ENCODE measurements at regions not wholly inside any gene's neighbourhood (a gene's known extent, or its start where the extent isn't known, plus 50 kb on each side); places are given as distances from the start of the nearest gene placed in this dataset.

DNA sequence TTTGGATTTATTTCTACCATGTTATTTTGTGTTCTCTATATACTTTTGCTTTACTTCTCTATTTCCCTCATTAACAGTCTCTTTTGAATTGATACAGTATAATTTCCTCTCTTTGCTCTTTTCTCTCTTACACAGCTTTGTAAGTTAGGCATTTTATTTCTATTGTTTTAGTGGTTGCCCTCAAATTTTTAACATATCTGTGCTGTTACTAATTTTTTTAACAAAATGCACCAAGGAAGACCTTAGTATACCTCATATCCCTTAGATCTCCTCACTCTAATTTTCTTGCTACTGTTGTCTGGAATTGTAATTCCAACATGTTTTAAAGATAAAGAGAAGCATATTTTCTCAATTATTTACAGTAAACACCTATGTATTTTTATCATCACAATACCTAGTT is 416.8 kb upstream of the SLC14A2 start:
- no peak overlapping the region for H3K9ac ChIP-seq (replicated peaks; ENCODE audit: extremely low read depth, insufficient read depth, low read length)
- FAIRE-seq, result no peak
- no peaks in the 10 kb centered on the region for H3K9me1 ChIP-seq (replicated peaks; ENCODE audit: control insufficient read depth, extremely low read depth, insufficient read depth, low read length)
- no peaks in the 10 kb centered on the region for H3K79me2 ChIP-seq (ENCODE audit: control insufficient read depth, insufficient read depth, low read length)
- no peak overlapping the region for H3K4me3 ChIP-seq (replicated peaks in 1 of 3; ENCODE audit: insufficient read depth in 1 of 3, low read depth in 1 of 3, low read length in 3 of 3)
- no peak for DNase-seq (ENCODE audit: low read depth, low spot score)
- H3K27ac ChIP-seq (ENCODE audit: insufficient read depth, low read depth, low read length), result no peak overlapping the region
- H4K20me1 ChIP-seq (replicated peaks; ENCODE audit: control insufficient read depth, extremely low read depth, insufficient read depth, low read length), result no peaks in the 10 kb centered on the region
- H3K27me3 ChIP-seq (ENCODE audit: control insufficient read depth in 2 of 2, insufficient read depth in 2 of 2, low read length in 2 of 2), result no peaks in the 10 kb centered on the region
- H2AFZ ChIP-seq (ENCODE audit: low read depth, low read length), result no peak overlapping the region
- H3K36me3 ChIP-seq (ENCODE audit: control insufficient read depth in 2 of 2, extremely low read depth in 1 of 2, insufficient read depth in 2 of 2, low read length in 2 of 2), result no peaks in the 10 kb centered on the region
- ChIA-PET CTCF (interaction anchor here (1.3 kb wide), 1 partner anchor 14 kb away, joined by 4 read pairs; no protein-coding TSS in a partner anchor), POLR2A (no interaction called here)
- H3K9me3 ChIP-seq (replicated peaks; ENCODE audit: control insufficient read depth, insufficient read depth, low read length), result no peaks in the 10 kb centered on the region
- intact Hi-C loops (cut with micrococcal nuclease), result no loop called here
- BruUV-seq (replicated peaks), result no TSS peak
- TF ChIP-seq JUN (IDR thresholded peaks at IDR 0.05; ENCODE audit: borderline replicate concordance, insufficient read depth, insufficient read length, low read depth) (no peak), MYC (IDR thresholded peaks at IDR 0.05; ENCODE audit: low read depth, low read length) (no peak), POLR2AphosphoS5 (IDR thresholded peaks at IDR 0.05; ENCODE audit: insufficient read depth, low read depth, low read length) (no peak), FOS (IDR thresholded peaks at IDR 0.05; ENCODE audit: borderline replicate concordance, insufficient read depth, low read length) (no peak), GATA2 (IDR thresholded peaks at IDR 0.05; ENCODE audit: insufficient read depth, insufficient read length, low read depth, low read length) (no peak), POLR2A (IDR thresholded peaks at IDR 0.05; ENCODE audit: low read depth, low read length) (no peak)
- TF ChIP-seq, protein P1, sequence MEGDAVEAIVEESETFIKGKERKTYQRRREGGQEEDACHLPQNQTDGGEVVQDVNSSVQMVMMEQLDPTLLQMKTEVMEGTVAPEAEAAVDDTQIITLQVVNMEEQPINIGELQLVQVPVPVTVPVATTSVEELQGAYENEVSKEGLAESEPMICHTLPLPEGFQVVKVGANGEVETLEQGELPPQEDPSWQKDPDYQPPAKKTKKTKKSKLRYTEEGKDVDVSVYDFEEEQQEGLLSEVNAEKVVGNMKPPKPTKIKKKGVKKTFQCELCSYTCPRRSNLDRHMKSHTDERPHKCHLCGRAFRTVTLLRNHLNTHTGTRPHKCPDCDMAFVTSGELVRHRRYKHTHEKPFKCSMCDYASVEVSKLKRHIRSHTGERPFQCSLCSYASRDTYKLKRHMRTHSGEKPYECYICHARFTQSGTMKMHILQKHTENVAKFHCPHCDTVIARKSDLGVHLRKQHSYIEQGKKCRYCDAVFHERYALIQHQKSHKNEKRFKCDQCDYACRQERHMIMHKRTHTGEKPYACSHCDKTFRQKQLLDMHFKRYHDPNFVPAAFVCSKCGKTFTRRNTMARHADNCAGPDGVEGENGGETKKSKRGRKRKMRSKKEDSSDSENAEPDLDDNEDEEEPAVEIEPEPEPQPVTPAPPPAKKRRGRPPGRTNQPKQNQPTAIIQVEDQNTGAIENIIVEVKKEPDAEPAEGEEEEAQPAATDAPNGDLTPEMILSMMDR (IDR thresholded peaks at IDR 0.05; ENCODE audit: extremely low read depth in 1 of 2, insufficient read depth in 1 of 2, low read depth in 1 of 2, low read length in 2 of 2), result no peak
- H3K4me2 ChIP-seq (ENCODE audit: insufficient read depth, low read length), result no peak overlapping the region
- dilution Hi-C loops (cut with MboI; ENCODE audit: extremely low pct_ligation_motif_present, low sequenced_read_pairs), result no loop called here
- H3K4me1 ChIP-seq (ENCODE audit: control insufficient read depth, extremely low read depth, insufficient read depth, low read length), result no peaks in the 10 kb centered on the region

DNA sequence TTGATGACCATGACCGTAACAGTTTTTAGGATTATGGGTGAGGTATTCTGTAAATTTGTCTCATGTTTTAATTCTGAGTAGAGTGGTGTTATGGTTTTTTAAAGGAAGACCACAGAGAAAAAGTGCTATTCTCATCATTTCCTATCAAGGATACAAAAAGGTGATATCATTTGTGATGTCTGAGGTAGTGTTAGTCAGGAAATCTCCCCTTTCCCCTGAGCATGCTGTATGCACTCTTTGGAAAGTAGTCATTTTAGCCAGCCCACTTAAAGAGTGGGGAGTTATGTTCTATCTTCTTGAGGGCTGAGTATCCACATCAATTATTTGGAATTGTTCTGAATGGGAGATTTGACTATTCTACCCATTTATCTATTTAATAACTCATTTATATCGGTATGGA is 414.2 kb upstream of the SLC14A2 start:
- Histone ChIP-seq H4K20me1 (replicated peaks; ENCODE audit: control insufficient read depth, extremely low read depth, insufficient read depth, low read length) (no peaks in the 10 kb centered on the region), H3K4me2 (ENCODE audit: insufficient read depth, low read length) (no peak overlapping the region), H3K9ac (replicated peaks; ENCODE audit: extremely low read depth, insufficient read depth, low read length) (no peak overlapping the region), H3K36me3 (ENCODE audit: control insufficient read depth in 2 of 2, extremely low read depth in 1 of 2, insufficient read depth in 2 of 2, low read length in 2 of 2) (no peaks in the 10 kb centered on the region), H3K9me3 (replicated peaks; ENCODE audit: control insufficient read depth, insufficient read depth, low read length) (no peaks in the 10 kb centered on the region), H3K27ac (ENCODE audit: insufficient read depth, low read depth, low read length) (no peak overlapping the region), H3K79me2 (ENCODE audit: control insufficient read depth, insufficient read depth, low read length) (no peaks in the 10 kb centered on the region), H3K9me1 (replicated peaks; ENCODE audit: control insufficient read depth, extremely low read depth, insufficient read depth, low read length) (no peaks in the 10 kb centered on the region), H3K27me3 (ENCODE audit: control insufficient read depth in 2 of 2, insufficient read depth in 2 of 2, low read length in 2 of 2) (no peaks in the 10 kb centered on the region), H2AFZ (ENCODE audit: low read depth, low read length) (no peak overlapping the region), H3K4me1 (ENCODE audit: control insufficient read depth, extremely low read depth, insufficient read depth, low read length) (no peaks in the 10 kb centered on the region), H3K4me3 (replicated peaks in 1 of 3; ENCODE audit: insufficient read depth in 1 of 3, low read depth in 1 of 3, low read length in 3 of 3) (no peak overlapping the region)
- FAIRE-seq (no peak), DNase-seq (ENCODE audit: low read depth, low spot score) (no peak)
- dilution Hi-C loops (cut with MboI; ENCODE audit: extremely low pct_ligation_motif_present, low sequenced_read_pairs) (no loop called here), intact Hi-C loops (cut with micrococcal nuclease) (no loop called here)
- no TSS peak for BruUV-seq (replicated peaks)
- CTCF ChIA-PET, result no interaction called here
- POLR2A ChIA-PET, result no interaction called here
- TF ChIP-seq POLR2AphosphoS5 (IDR thresholded peaks at IDR 0.05; ENCODE audit: insufficient read depth, low read depth, low read length), result no peak
- TF ChIP-seq, protein P2, sequence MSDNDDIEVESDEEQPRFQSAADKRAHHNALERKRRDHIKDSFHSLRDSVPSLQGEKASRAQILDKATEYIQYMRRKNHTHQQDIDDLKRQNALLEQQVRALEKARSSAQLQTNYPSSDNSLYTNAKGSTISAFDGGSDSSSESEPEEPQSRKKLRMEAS (IDR thresholded peaks at IDR 0.05; ENCODE audit: insufficient read depth, insufficient read length), result no peak
- no peak for TF ChIP-seq FOS (IDR thresholded peaks at IDR 0.05; ENCODE audit: borderline replicate concordance, insufficient read depth, low read length)
- TF ChIP-seq JUN (IDR thresholded peaks at IDR 0.05; ENCODE audit: borderline replicate concordance, insufficient read depth, insufficient read length, low read depth), result no peak
- TF ChIP-seq GATA2 (IDR thresholded peaks at IDR 0.05; ENCODE audit: insufficient read depth, insufficient read length, low read depth, low read length), result no peak
- no peak for TF ChIP-seq MYC (IDR thresholded peaks at IDR 0.05; ENCODE audit: low read depth, low read length)
- no peak for TF ChIP-seq POLR2A (IDR thresholded peaks at IDR 0.05; ENCODE audit: low read depth, low read length)
- TF ChIP-seq, protein P1 (IDR thresholded peaks at IDR 0.05; ENCODE audit: extremely low read depth in 1 of 2, insufficient read depth in 1 of 2, low read depth in 1 of 2, low read length in 2 of 2), result no peak
- no peak for TF ChIP-seq EZH2 (IDR thresholded peaks at IDR 0.05; ENCODE audit: borderline replicate concordance, low read depth, low read length, severe bottlenecking)

Data from endothelial cell of umbilical vein (primary cell).